HFF-Myc (cell line): ENCODE measurements at regions not wholly inside any gene's neighbourhood (a gene's known extent, or its start where the extent isn't known, plus 50 kb on each side); places are given as distances from the start of the nearest gene placed in this dataset.

ENCODE experiments used
- DNase-seq: peaks from one replicate; pipeline ENCODE4 v3.0.0-alpha.2; 2011; ENCODE audit warnings: low read depth; ENCODE audit errors: extremely low read depth
- H3K4me3 ChIP-seq: replicated peaks from 2 replicates; pipeline ENCODE4 v1.5.1; 2011; ENCODE audit warnings: low read depth, mild to moderate bottlenecking, control low read depth, low read length
- CTCF ChIP-seq: IDR thresholded peaks from 2 replicates; pipeline ENCODE4 v1.5.1; 2012; ENCODE audit warnings: mild to moderate bottlenecking, low read depth, low read length, control low read depth; ENCODE audit errors: missing control alignments

- DNase-seq: no peak
- TF ChIP-seq CTCF: no peak
- H3K4me3 ChIP-seq: no peak overlapping the region
These were observed 189.3 kb downstream of the RNF152 start for GRCh38 chr18:61703508-61703907.

- TF ChIP-seq CTCF: no peak
- H3K4me3 ChIP-seq: no peak overlapping the region
- no peak for DNase-seq
These were observed 190.8 kb downstream of the RNF152 start for GRCh38 chr18:61702007-61702406.

- no peak for DNase-seq
- no peak for TF ChIP-seq CTCF
- H3K4me3 ChIP-seq: no peak overlapping the region
These were observed 193.3 kb downstream of the RNF152 start for GRCh38 chr18:61699397-61700110.

GRCh38 chr18:61697306-61697909, 195.4 kb downstream of the RNF152 start:
- no peak for DNase-seq
- no peak for TF ChIP-seq CTCF

GRCh38 chr18:61694236-61694635, 198.6 kb downstream of the RNF152 start:
- H3K4me3 ChIP-seq: no peak overlapping the region
- no peak for TF ChIP-seq CTCF
- DNase-seq: no peak

More at GRCh38 chr18:61697306-61697909, 195.4 kb downstream of the RNF152 start:
- no peak overlapping the region for H3K4me3 ChIP-seq

- no peak overlapping the region for H3K4me3 ChIP-seq
- no peak for DNase-seq
- TF ChIP-seq CTCF: no peak
These were observed 202.2 kb downstream of the RNF152 start for GRCh38 chr18:61690418-61691138.
